Vagina (tissue), 2 donors: ENCODE measurements at regions not wholly inside any gene's neighbourhood (a gene's known extent, or its start where the extent isn't known, plus 50 kb on each side); places are given as distances from the start of the nearest gene placed in this dataset.

Experiments used
- DNase-seq, 2 donors: peaks; one replicate each; pipeline ENCODE4 v3.0.0-alpha.2; 2017; ENCODE audit errors: extremely low spot score in 2 of 2
- H3K27ac ChIP-seq: fragments of 200-600 bp; sonication (generic); one replicate; pipeline ENCODE4 v1.5.1; 2019
- H3K27me3 ChIP-seq: fragments of 200-600 bp; sonication (generic); one replicate; pipeline ENCODE4 v1.5.1; 2019
- H3K36me3 ChIP-seq, 2 donors: fragments of 200-600 bp; sonication (generic); one replicate each; pipeline ENCODE4 v1.5.1; 2017 to 2019
- H3K4me1 ChIP-seq: fragments of 200-600 bp; sonication (generic); one replicate; pipeline ENCODE4 v1.5.1; 2019
- H3K4me3 ChIP-seq, 2 donors: fragments of 200-600 bp; sonication (generic); 1 replicate in 1 of 2; 2 replicates in 1 of 2; pipeline ENCODE4 v1.5.1; 2016 to 2019
- H3K9me3 ChIP-seq: fragments of 200-600 bp; sonication (generic); one replicate; pipeline ENCODE4 v1.5.1; 2019
- CTCF ChIP-seq, 3 experiments: fragments of 450-650 bp in 2 of 3; fragments of 200-600 bp in 1 of 3; sonication (generic) in 1 of 3; IDR thresholded peaks; one replicate each; pipeline ENCODE4 v1.5.1; 2017 to 2019; ENCODE audit warnings: antibody characterized with exemption in 3 of 3, mild to moderate bottlenecking in 2 of 3, moderate library complexity in 2 of 3
- POLR2A ChIP-seq, 2 donors: fragments of 450-650 bp; IDR thresholded peaks; one replicate each; pipeline ENCODE4 v1.6.1; 2017; ENCODE audit warnings: antibody characterized with exemption in 2 of 2, mild to moderate bottlenecking in 2 of 2, moderate library complexity in 2 of 2
- POLR2AphosphoS5 ChIP-seq, 2 donors: sonication (generic); formaldehyde crosslinking; IDR thresholded peaks; one replicate each; pipeline ENCODE4 v1.9.0; 2017; ENCODE audit warnings: antibody characterized with exemption in 2 of 2, mild to moderate bottlenecking in 2 of 2, low read depth in 1 of 2; ENCODE audit not compliant: insufficient read depth in 1 of 2
- intact Hi-C: fragments of 100-400 bp; cut with DNase I; formaldehyde crosslinking; loops from one replicate; pipeline ENCODE4 v1.15.1; 2023

DNA sequence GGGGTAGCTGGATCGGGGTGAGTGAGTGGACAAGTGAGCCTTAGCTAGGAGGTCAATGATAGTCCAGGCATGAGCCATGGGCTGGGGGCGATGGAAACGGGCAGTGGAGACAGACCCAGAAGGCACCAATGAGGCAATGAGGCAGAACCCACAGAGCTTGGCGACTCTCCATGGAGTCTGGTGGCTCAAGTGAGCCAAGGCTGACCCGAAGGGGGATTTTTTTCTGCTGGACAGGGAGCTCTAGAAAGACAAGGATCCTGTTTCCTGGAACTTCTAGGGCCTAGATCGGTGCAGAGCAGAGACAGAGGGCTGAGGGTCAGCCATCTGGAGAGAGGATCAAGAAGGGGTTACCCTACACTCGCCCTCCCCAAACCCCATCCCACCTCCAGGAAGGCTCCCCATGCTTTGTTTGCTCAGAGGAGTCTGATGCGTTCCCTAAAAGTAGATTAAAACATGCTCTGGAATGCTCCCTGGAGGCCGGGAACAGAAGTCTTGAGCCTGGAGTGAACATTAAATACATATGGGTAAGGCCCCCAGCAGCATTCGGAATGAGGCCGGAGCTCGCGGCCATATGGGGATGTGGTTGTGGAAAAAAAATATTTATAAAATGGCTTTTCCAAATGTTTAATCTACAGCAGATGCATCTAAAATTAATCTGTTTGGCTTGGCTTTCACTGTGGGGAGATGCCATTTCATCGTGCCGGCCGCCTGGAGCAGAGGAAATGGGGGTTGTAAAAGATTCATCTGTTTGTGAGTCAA is 237.8 kb upstream of the PMEPA1 start:
- intact Hi-C loops = no loop called here
- H3K27me3 ChIP-seq = no peaks in the 10 kb centered on the region
- H3K27ac ChIP-seq = peak overlapping the region; percentile 22
- no peak for DNase-seq
- TF ChIP-seq POLR2A (IDR thresholded peaks at IDR 0.05) = no peak
- TF ChIP-seq POLR2AphosphoS5 (IDR thresholded peaks at IDR 0.05; ENCODE audit: insufficient read depth in 1 of 2, low read depth in 1 of 2) = no peak
- no peak for TF ChIP-seq CTCF (IDR thresholded peaks at IDR 0.05)
- no peaks in the 10 kb centered on the region for H3K9me3 ChIP-seq
- H3K4me3 ChIP-seq = no peak overlapping the region
- no peaks in the 10 kb centered on the region for H3K36me3 ChIP-seq
- peaks cover 8% of the 10 kb centered on the region for H3K4me1 ChIP-seq

GRCh38 chr20:57946559-57947315 is 236.9 kb upstream of the PMEPA1 start:
- no peak overlapping the region for H3K4me3 ChIP-seq
- H3K4me1 ChIP-seq = peaks cover 8% of the 10 kb centered on the region
- TF ChIP-seq POLR2A (IDR thresholded peaks at IDR 0.05) (no peak), CTCF (IDR thresholded peaks at IDR 0.05) (no peak), POLR2AphosphoS5 (IDR thresholded peaks at IDR 0.05; ENCODE audit: insufficient read depth in 1 of 2, low read depth in 1 of 2) (no peak)
- no peaks in the 10 kb centered on the region for H3K36me3 ChIP-seq
- no peaks in the 10 kb centered on the region for H3K9me3 ChIP-seq
- no peak for DNase-seq
- peak overlapping the region; percentile 22 for H3K27ac ChIP-seq
- intact Hi-C loops = no loop called here
- no peaks in the 10 kb centered on the region for H3K27me3 ChIP-seq

GRCh38 chr20:57944988-57945387 is 235.2 kb upstream of the PMEPA1 start:
- H3K4me3 ChIP-seq = no peak overlapping the region
- intact Hi-C loops = no loop called here
- no peak for TF ChIP-seq POLR2AphosphoS5 (IDR thresholded peaks at IDR 0.05; ENCODE audit: insufficient read depth in 1 of 2, low read depth in 1 of 2)
- no peak for TF ChIP-seq CTCF (IDR thresholded peaks at IDR 0.05)
- no peak for TF ChIP-seq POLR2A (IDR thresholded peaks at IDR 0.05)

DNA sequence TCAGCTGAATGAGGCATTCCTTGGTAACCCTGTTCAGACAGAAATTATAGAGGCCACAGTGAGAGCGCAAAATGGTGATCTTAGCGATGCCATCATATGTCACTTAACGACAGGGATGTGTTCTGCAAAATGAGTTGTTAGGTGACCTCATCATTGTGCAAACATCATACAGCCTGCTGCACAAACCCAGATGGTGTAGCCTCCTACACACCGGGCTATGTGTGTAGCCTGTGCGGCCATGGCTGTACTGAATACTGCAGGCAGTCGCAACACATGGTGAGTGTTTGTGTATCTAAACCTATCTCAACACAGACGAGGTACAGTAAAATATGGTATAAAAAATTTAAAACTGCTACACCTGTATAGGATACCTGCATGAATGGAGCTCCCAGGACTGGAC is 234.1 kb upstream of the PMEPA1 start:
- Histone ChIP-seq H3K4me3 (no peak overlapping the region), H3K27me3 (no peaks in the 10 kb centered on the region), H3K36me3 (no peaks in the 10 kb centered on the region), H3K9me3 (no peaks in the 10 kb centered on the region), H3K4me1 (peaks cover 8% of the 10 kb centered on the region), H3K27ac (no peak overlapping the region)
- DNase-seq = no peak
- TF ChIP-seq CTCF (IDR thresholded peaks at IDR 0.05) (no peak), POLR2AphosphoS5 (IDR thresholded peaks at IDR 0.05; ENCODE audit: insufficient read depth in 1 of 2, low read depth in 1 of 2) (no peak), POLR2A (IDR thresholded peaks at IDR 0.05) (no peak)
- intact Hi-C loops = no loop called here

More at GRCh38 chr20:57944988-57945387, 235.2 kb upstream of the PMEPA1 start:
- no peak overlapping the region for H3K27ac ChIP-seq
- no peak for DNase-seq
- peaks cover 8% of the 10 kb centered on the region for H3K4me1 ChIP-seq
- H3K36me3 ChIP-seq = no peaks in the 10 kb centered on the region
- H3K9me3 ChIP-seq = no peaks in the 10 kb centered on the region
- no peaks in the 10 kb centered on the region for H3K27me3 ChIP-seq

DNA sequence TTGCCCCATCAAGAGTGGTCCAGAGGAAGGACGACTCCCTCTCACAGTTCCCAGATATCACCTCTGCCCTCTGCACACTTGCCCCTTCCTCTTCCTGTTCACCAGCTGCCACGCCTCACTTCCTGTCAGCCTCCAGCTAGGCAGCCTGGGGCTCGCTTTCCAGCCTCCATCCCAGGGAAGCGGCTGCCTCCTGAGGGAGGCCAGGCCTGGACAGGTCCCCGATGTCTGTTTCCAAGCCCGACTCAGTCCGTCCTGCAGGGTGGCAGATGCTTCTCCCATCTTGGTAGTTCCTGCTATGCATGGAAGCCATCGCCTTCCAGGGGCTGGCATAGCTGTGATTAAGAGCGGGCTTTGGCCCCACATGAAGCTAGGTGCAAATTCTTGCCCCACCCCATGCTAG is 233.5 kb upstream of the PMEPA1 start:
- H3K36me3 ChIP-seq = no peaks in the 10 kb centered on the region
- H3K4me1 ChIP-seq = peaks cover 12% of the 10 kb centered on the region
- TF ChIP-seq CTCF (IDR thresholded peaks at IDR 0.05) = no peak
- no peak overlapping the region for H3K4me3 ChIP-seq
- DNase-seq = no peak
- no peaks in the 10 kb centered on the region for H3K27me3 ChIP-seq
- intact Hi-C loops = no loop called here
- H3K9me3 ChIP-seq = no peaks in the 10 kb centered on the region
- no peak overlapping the region for H3K27ac ChIP-seq
